Caco-2 (cell line): ENCODE measurements at regions not wholly inside any gene's neighbourhood (a gene's known extent, or its start where the extent isn't known, plus 50 kb on each side); places are given as distances from the start of the nearest gene placed in this dataset.

Source experiments
- BruUV-seq: library from RNA; stranded (reverse); fragments of 400-500 nt; replicated peaks from 2 replicates; lab custom pipeline; 2021; lab: Mats Ljungman, UMichigan
- CTCF ChIA-PET: fragments of 300-600 bp; sonication (Branson Sonifier 250); formaldehyde crosslinking; loops from one replicate; lab custom pipeline; 2022; ENCODE audit warnings: antibody characterized with exemption; lab: Charles Lee
- POLR2A ChIA-PET: fragments of 300-600 bp; sonication (Branson Sonifier 250); formaldehyde crosslinking; loops from one replicate; lab custom pipeline; 2022; ENCODE audit warnings: antibody characterized with exemption; lab: Charles Lee
- DNase-seq, 2 experiments: peaks; one replicate each; pipeline versions ENCODE4 v3.0.0 to v3.0.0-alpha.2; 2020 to 2022
- H3K27me3 ChIP-seq: replicated peaks from 2 replicates; pipeline ENCODE4 v1.6.0; 2011; ENCODE audit warnings: low read length; ENCODE audit not compliant: control insufficient read depth, insufficient read depth
- H3K36me3 ChIP-seq: 2 replicates; pipeline ENCODE4 v1.5.1; 2011; ENCODE audit warnings: low read length; ENCODE audit not compliant: control insufficient read depth, insufficient read depth
- H3K4me1 ChIP-seq: fragments of 250-450 bp; sonication (Bioruptor Pico); 2 replicates; pipeline ENCODE4 v1.5.1; 2020; ENCODE audit warnings: mild to moderate bottlenecking
- H3K4me3 ChIP-seq: 2 replicates; pipeline ENCODE4 v1.5.1; 2011; ENCODE audit warnings: low read depth, mild to moderate bottlenecking, control low read depth, low read length
- H3K9me3 ChIP-seq: fragments of 250-450 bp; sonication (Bioruptor Pico); 2 replicates; pipeline ENCODE4 v1.5.1; 2020; ENCODE audit warnings: mild to moderate bottlenecking, moderate library complexity
- H3K27ac Mint-ChIP-seq: one replicate; pipeline ENCODE4 v1.8.0; 2022; ENCODE audit warnings: mixed read lengths; ENCODE audit not compliant: unreplicated experiment
- H3K27me3 Mint-ChIP-seq: one replicate; pipeline ENCODE4 v1.8.0; 2022; ENCODE audit warnings: mixed read lengths; ENCODE audit not compliant: insufficient read depth, unreplicated experiment
- H3K36me3 Mint-ChIP-seq: one replicate; pipeline ENCODE4 v1.8.0; 2022; ENCODE audit warnings: mild to moderate bottlenecking, mixed read lengths; ENCODE audit not compliant: insufficient read depth, unreplicated experiment
- H3K4me1 Mint-ChIP-seq: one replicate; pipeline ENCODE4 v1.8.0; 2022; ENCODE audit warnings: low read depth, mixed read lengths; ENCODE audit not compliant: unreplicated experiment
- H3K4me3 Mint-ChIP-seq: one replicate; pipeline ENCODE4 v1.8.0; 2022; ENCODE audit warnings: mild to moderate bottlenecking, moderate library complexity, mixed read lengths; ENCODE audit not compliant: unreplicated experiment
- H3K9me3 Mint-ChIP-seq: one replicate; pipeline ENCODE4 v1.8.0; 2022; ENCODE audit warnings: mixed read lengths; ENCODE audit not compliant: unreplicated experiment
- CTCF ChIP-seq, 2 experiments: fragments of 200-600 bp in 1 of 2; IDR thresholded peaks; 1 replicate in 1 of 2; 2 replicates in 1 of 2; pipeline versions ENCODE4 v1.5.1 to v1.8.0; 2011 to 2022; ENCODE audit warnings: antibody characterized with exemption in 1 of 2, control low read depth in 1 of 2, inconsistent platforms in 1 of 2, low read depth in 1 of 2, low read length in 1 of 2, mild to moderate bottlenecking in 1 of 2, moderate library complexity in 1 of 2; ENCODE audit not compliant: insufficient read depth in 1 of 2, severe bottlenecking in 1 of 2, unreplicated experiment in 1 of 2
- intact Hi-C: fragments of 100-400 bp; cut with micrococcal nuclease; formaldehyde crosslinking; loops from one replicate; pipeline ENCODE4 v1.10.0; 2022; ENCODE audit not compliant: unreplicated experiment

- H3K27me3 Mint-ChIP-seq = no peaks in the 10 kb centered on the region
- no TSS peak for BruUV-seq
- peaks cover 44% of the 10 kb centered on the region for H3K9me3 Mint-ChIP-seq
Observed at GRCh38 chr7:68454931-68455330, 1143.3 kb upstream of the AUTS2 start.

DNA sequence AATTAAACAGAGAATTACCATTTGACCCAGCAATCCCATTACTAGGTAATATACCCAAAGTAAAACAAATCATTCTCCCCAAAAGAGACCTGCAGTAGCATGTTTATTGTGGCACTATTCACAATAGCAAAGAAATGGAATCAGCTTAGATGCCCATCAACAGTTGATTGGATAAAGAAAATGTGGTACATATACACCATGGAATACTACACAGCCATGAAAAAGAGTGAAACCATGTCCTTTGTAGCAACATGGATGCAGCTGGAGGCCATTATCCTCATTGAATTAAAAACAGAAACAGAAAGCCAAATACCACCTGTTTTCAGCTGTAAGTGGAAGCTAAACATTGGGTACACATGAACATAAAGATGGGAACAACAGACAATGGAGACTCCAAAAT, 1141.8 kb upstream of the AUTS2 start:
- H3K9me3 ChIP-seq = no peaks in the 10 kb centered on the region
- intact Hi-C loops = no loop called here
- POLR2A ChIA-PET = no interaction called here

More at GRCh38 chr7:68454931-68455330, 1143.3 kb upstream of the AUTS2 start:
- POLR2A ChIA-PET = no interaction called here
- Histone ChIP-seq H3K4me1 (no peaks in the 10 kb centered on the region), H3K4me3 (no peak overlapping the region), H3K27me3 (no peaks in the 10 kb centered on the region), H3K36me3 (no peaks in the 10 kb centered on the region), H3K9me3 (no peaks in the 10 kb centered on the region)
- intact Hi-C loops = no loop called here
- Mint-ChIP-seq H3K27ac (no peak overlapping the region), H3K4me1 (no peaks in the 10 kb centered on the region), H3K36me3 (no peaks in the 10 kb centered on the region), H3K4me3 (no peak overlapping the region)
- CTCF ChIA-PET = no interaction called here
- no peak for DNase-seq
- TF ChIP-seq CTCF (IDR thresholded peaks at IDR 0.05; ENCODE audit: insufficient read depth in 1 of 2, low read depth in 1 of 2, low read length in 1 of 2, severe bottlenecking in 1 of 2, unreplicated experiment in 1 of 2) = no peak

GRCh38 chr7:68457481-68457880, 1140.8 kb upstream of the AUTS2 start:
- Mint-ChIP-seq H3K4me1 (no peaks in the 10 kb centered on the region), H3K9me3 (peaks cover 53% of the 10 kb centered on the region), H3K27ac (no peak overlapping the region), H3K36me3 (no peaks in the 10 kb centered on the region), H3K27me3 (no peaks in the 10 kb centered on the region), H3K4me3 (no peak overlapping the region)
- no TSS peak for BruUV-seq
- intact Hi-C loops = no loop called here
- Histone ChIP-seq H3K27me3 (no peaks in the 10 kb centered on the region), H3K4me1 (no peaks in the 10 kb centered on the region), H3K9me3 (no peaks in the 10 kb centered on the region), H3K36me3 (no peaks in the 10 kb centered on the region), H3K4me3 (no peak overlapping the region)
- no peak for DNase-seq
- POLR2A ChIA-PET = no interaction called here
- no peak for TF ChIP-seq CTCF (IDR thresholded peaks at IDR 0.05; ENCODE audit: insufficient read depth in 1 of 2, low read depth in 1 of 2, low read length in 1 of 2, severe bottlenecking in 1 of 2, unreplicated experiment in 1 of 2)
- CTCF ChIA-PET = no interaction called here

More for the DNA sequence above, 1141.8 kb upstream of the AUTS2 start:
- H3K9me3 Mint-ChIP-seq = peaks cover 49% of the 10 kb centered on the region
- CTCF ChIA-PET = no interaction called here
- no peaks in the 10 kb centered on the region for H3K27me3 Mint-ChIP-seq
- H3K4me1 Mint-ChIP-seq = no peaks in the 10 kb centered on the region
- H3K36me3 ChIP-seq = no peaks in the 10 kb centered on the region
- no peak for DNase-seq
- BruUV-seq = no TSS peak
- H3K27me3 ChIP-seq = no peaks in the 10 kb centered on the region
- H3K4me3 ChIP-seq = no peak overlapping the region
- no peak overlapping the region for H3K27ac Mint-ChIP-seq
- no peak overlapping the region for H3K4me3 Mint-ChIP-seq
- H3K36me3 Mint-ChIP-seq = no peaks in the 10 kb centered on the region
- no peak for TF ChIP-seq CTCF (IDR thresholded peaks at IDR 0.05; ENCODE audit: insufficient read depth in 1 of 2, low read depth in 1 of 2, low read length in 1 of 2, severe bottlenecking in 1 of 2, unreplicated experiment in 1 of 2)
- no peaks in the 10 kb centered on the region for H3K4me1 ChIP-seq
